T-helper 2 cell treated with Interferon-gamma antibody and Interleukin-4, amounts not matched to agents 5 μg/mL and 100 μg/mL, for 36 hours (primary cell): ENCODE measurements at regions not wholly inside any gene's neighbourhood (a gene's known extent, or its start where the extent isn't known, plus 50 kb on each side); places are given as distances from the start of the nearest gene placed in this dataset.

ENCODE experiments used
- DNase-seq: peaks from one replicate; pipeline ENCODE4 v3.0.0; 2021; ENCODE audit warnings: low spot score
- H3K27ac Mint-ChIP-seq: one replicate; pipeline ENCODE4 v1.8.0; 2021; ENCODE audit warnings: mild to moderate bottlenecking, mixed read lengths
- H3K27me3 Mint-ChIP-seq: one replicate; pipeline ENCODE4 v1.8.0; 2021; ENCODE audit warnings: low read depth, mixed read lengths
- H3K36me3 Mint-ChIP-seq: one replicate; pipeline ENCODE4 v1.8.0; 2021; ENCODE audit warnings: low read depth, mixed read lengths
- H3K4me1 Mint-ChIP-seq: one replicate; pipeline ENCODE4 v1.8.0; 2021; ENCODE audit warnings: low read depth, mixed read lengths
- H3K4me3 Mint-ChIP-seq: one replicate; pipeline ENCODE4 v1.8.0; 2022; ENCODE audit warnings: mild to moderate bottlenecking, moderate library complexity, mixed read lengths
- H3K9me3 Mint-ChIP-seq: one replicate; pipeline ENCODE4 v1.8.0; 2021; ENCODE audit warnings: mixed read lengths

DNA sequence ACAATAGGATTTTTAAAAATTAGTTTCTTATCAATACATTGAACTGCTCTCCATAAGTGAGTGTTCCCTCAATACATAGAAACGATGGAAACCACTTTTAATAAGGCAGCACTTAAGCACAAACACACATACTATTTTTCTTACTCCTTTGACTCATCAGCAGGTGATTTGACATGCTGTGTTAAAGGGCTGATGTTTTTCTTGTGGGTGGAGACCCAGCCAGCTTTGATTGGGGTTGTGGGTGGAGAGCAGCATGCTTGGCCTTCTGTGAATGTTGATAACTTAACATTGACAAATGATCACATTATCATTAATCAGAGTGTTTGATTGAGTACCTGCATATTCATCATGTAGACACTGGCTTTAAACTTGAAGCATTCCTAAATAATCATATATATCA, 223.0 kb upstream of the DPH6 start:
- Mint-ChIP-seq H3K4me3 (no peak overlapping the region), H3K9me3 (no peaks in the 10 kb centered on the region), H3K27ac (no peak overlapping the region), H3K36me3 (no peaks in the 10 kb centered on the region), H3K27me3 (no peaks in the 10 kb centered on the region), H3K4me1 (no peaks in the 10 kb centered on the region)
- DNase-seq, result no peak

- no peaks in the 10 kb centered on the region for H3K4me1 Mint-ChIP-seq
These were observed 223.7 kb upstream of the DPH6 start for GRCh38 chr15:35769656-35770055.

GRCh38 chr15:35771746-35772442, 225.9 kb upstream of the DPH6 start:
- DNase-seq, result no peak
- H3K27me3 Mint-ChIP-seq, result no peaks in the 10 kb centered on the region
- no peak overlapping the region for H3K4me3 Mint-ChIP-seq
- H3K4me1 Mint-ChIP-seq, result no peaks in the 10 kb centered on the region
- no peak overlapping the region for H3K27ac Mint-ChIP-seq
- H3K36me3 Mint-ChIP-seq, result no peaks in the 10 kb centered on the region
- no peaks in the 10 kb centered on the region for H3K9me3 Mint-ChIP-seq

More at GRCh38 chr15:35769656-35770055, 223.7 kb upstream of the DPH6 start:
- Mint-ChIP-seq H3K36me3 (no peaks in the 10 kb centered on the region), H3K9me3 (no peaks in the 10 kb centered on the region), H3K4me3 (no peak overlapping the region), H3K27ac (no peak overlapping the region), H3K27me3 (no peaks in the 10 kb centered on the region)
- DNase-seq, result no peak

DNA sequence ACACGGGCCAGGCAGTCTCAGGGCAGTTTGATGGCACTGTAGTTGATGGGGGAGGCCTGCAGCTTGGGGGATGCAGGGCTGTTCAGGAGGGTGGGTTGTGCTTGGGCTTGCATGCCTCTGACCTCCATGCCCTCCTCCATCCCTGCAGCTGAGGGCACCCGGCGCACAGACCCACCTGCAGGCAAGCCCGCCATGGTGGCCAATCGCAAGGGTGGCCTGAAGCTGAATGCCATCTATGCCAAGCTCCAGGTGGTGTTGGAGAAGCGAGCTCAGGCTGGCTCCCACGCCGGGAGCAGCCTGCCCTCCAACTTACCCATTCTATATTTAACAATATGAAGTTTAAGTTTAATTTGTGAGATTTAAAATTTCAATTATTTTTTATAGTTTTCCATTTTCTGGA, 228.7 kb upstream of the DPH6 start:
- no peak for DNase-seq
- Mint-ChIP-seq H3K9me3 (no peaks in the 10 kb centered on the region), H3K27ac (no peak overlapping the region), H3K4me3 (no peak overlapping the region), H3K4me1 (no peaks in the 10 kb centered on the region), H3K27me3 (no peaks in the 10 kb centered on the region), H3K36me3 (no peaks in the 10 kb centered on the region)

- H3K4me1 Mint-ChIP-seq, result no peaks in the 10 kb centered on the region
- H3K36me3 Mint-ChIP-seq, result no peaks in the 10 kb centered on the region
- no peak for DNase-seq
- H3K4me3 Mint-ChIP-seq, result no peak overlapping the region
- H3K9me3 Mint-ChIP-seq, result no peaks in the 10 kb centered on the region
- no peaks in the 10 kb centered on the region for H3K27me3 Mint-ChIP-seq
- no peak overlapping the region for H3K27ac Mint-ChIP-seq
These were observed 229.5 kb upstream of the DPH6 start for GRCh38 chr15:35775471-35775870.

DNA sequence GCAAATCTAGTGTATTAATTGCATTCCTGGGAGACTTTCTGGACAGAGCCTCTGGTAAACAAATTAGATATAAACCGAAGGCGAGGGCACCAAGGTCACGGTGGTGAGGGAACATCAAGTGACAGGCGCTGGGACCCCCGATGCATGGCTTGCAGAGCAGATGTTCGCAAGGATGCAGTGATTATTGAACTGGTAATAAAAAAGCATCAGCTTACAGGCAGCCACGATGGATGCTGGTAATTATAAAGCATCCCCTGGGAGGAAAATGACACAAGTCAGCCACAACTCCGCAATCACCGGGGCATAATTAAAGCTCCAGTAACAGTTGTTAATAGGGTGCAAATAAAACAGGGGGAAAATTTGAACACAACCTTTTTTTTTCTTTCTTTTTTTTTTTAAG, 231.1 kb upstream of the DPH6 start:
- Mint-ChIP-seq H3K27ac (no peak overlapping the region), H3K4me1 (no peaks in the 10 kb centered on the region), H3K36me3 (no peaks in the 10 kb centered on the region), H3K4me3 (no peak overlapping the region), H3K9me3 (no peaks in the 10 kb centered on the region), H3K27me3 (no peaks in the 10 kb centered on the region)
- no peak for DNase-seq

DNA sequence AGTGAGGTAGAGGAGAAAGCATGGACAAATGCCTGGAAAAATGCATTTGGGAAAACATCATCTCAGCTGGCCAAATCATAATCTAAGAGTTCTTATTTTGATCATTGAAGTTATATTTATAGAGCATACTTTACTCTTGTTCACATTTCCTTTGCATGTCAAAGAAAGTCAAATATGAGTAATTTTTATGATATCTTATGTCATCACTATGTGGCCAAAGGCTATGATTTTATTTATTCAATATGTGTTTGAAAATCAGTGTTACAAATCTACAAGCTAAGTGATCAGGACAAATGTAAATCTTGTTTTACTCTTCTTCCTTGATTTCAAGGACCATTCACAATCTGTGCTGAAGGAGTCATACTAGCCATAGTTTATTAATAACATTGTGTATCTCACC, 237.2 kb upstream of the DPH6 start:
- Mint-ChIP-seq H3K27me3 (no peaks in the 10 kb centered on the region), H3K27ac (no peak overlapping the region), H3K4me3 (no peak overlapping the region), H3K36me3 (no peaks in the 10 kb centered on the region), H3K4me1 (no peaks in the 10 kb centered on the region), H3K9me3 (no peaks in the 10 kb centered on the region)
- no peak for DNase-seq

DNA sequence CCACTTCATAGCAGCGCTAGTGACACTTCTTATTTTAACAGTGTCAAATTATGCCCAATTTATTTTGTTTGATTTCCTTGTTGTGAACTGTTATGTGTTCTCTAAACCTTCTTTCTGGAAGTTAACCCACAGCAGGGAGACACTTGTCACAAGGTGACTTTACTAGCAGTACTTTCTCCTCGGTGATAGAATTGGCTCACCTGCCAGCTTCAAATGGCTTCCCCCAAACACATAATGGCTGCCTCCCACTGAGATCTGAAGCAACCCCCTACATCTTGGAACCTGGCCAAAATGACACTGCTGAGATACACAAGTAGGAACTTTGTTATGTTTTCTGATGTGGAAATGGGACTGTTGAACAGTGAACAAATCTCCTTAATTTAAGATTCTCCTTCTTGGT, 238.8 kb upstream of the DPH6 start:
- Mint-ChIP-seq H3K4me3 (no peak overlapping the region), H3K4me1 (no peaks in the 10 kb centered on the region), H3K36me3 (no peaks in the 10 kb centered on the region), H3K27ac (no peak overlapping the region), H3K9me3 (no peaks in the 10 kb centered on the region), H3K27me3 (no peaks in the 10 kb centered on the region)
- DNase-seq, result no peak

DNA sequence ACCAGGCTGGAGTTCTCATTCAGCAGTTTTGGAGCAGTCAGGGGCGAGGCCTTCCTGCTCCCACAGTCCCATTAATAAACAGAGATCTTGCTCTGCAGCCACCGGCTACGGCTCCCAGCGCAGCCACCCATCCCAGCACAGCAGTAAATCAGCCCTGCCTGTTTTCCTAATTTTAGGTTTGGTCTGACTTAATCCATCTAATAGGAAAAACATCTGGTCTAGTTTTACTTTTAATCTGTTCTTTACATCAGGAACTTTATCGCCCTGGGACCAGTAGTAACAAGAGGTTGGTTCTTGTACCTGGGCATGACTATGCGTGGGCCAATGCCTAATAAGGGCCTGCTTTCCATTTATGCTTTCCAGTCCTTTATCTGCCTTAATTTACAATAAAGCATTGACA, 264.0 kb upstream of the DPH6 start:
- H3K36me3 Mint-ChIP-seq, result no peaks in the 10 kb centered on the region
- H3K27ac Mint-ChIP-seq, result no peak overlapping the region
- H3K9me3 Mint-ChIP-seq, result no peaks in the 10 kb centered on the region
- H3K4me1 Mint-ChIP-seq, result no peaks in the 10 kb centered on the region
- H3K27me3 Mint-ChIP-seq, result no peaks in the 10 kb centered on the region
- no peak for DNase-seq
- no peak overlapping the region for H3K4me3 Mint-ChIP-seq

GRCh38 chr15:35813573-35813972, 267.6 kb upstream of the DPH6 start:
- H3K9me3 Mint-ChIP-seq, result no peaks in the 10 kb centered on the region
- H3K36me3 Mint-ChIP-seq, result no peaks in the 10 kb centered on the region
- no peak overlapping the region for H3K4me3 Mint-ChIP-seq
- H3K4me1 Mint-ChIP-seq, result no peaks in the 10 kb centered on the region
- H3K27me3 Mint-ChIP-seq, result no peaks in the 10 kb centered on the region
- no peak for DNase-seq
- H3K27ac Mint-ChIP-seq, result no peak overlapping the region

- Mint-ChIP-seq H3K9me3 (no peaks in the 10 kb centered on the region), H3K4me1 (no peaks in the 10 kb centered on the region), H3K27me3 (no peaks in the 10 kb centered on the region), H3K4me3 (no peak overlapping the region), H3K27ac (no peak overlapping the region), H3K36me3 (no peaks in the 10 kb centered on the region)
- DNase-seq, result no peak
These were observed 272.9 kb upstream of the DPH6 start for GRCh38 chr15:35818846-35819245.

DNA sequence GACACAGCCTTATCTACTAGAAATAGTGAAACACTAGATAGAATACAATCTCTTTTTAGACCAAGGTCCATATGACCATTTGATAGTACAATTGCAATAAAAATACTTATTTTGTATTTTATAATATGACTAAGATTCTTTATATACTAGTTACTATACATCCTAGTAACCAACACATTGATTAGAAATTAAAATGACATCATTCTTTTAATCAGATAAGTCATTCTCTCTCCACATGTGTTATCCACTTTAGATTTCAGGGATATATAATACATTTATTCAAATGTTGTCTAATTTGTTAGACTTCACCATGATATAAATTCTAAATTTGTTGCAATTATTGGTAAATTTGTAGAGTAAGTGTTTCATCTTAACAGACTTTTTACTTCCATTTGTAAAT, 276.2 kb upstream of the DPH6 start:
- H3K27me3 Mint-ChIP-seq, result no peaks in the 10 kb centered on the region
- DNase-seq, result no peak
- H3K36me3 Mint-ChIP-seq, result no peaks in the 10 kb centered on the region
- H3K27ac Mint-ChIP-seq, result no peak overlapping the region
- no peaks in the 10 kb centered on the region for H3K9me3 Mint-ChIP-seq
- H3K4me3 Mint-ChIP-seq, result no peak overlapping the region
- no peaks in the 10 kb centered on the region for H3K4me1 Mint-ChIP-seq

DNA sequence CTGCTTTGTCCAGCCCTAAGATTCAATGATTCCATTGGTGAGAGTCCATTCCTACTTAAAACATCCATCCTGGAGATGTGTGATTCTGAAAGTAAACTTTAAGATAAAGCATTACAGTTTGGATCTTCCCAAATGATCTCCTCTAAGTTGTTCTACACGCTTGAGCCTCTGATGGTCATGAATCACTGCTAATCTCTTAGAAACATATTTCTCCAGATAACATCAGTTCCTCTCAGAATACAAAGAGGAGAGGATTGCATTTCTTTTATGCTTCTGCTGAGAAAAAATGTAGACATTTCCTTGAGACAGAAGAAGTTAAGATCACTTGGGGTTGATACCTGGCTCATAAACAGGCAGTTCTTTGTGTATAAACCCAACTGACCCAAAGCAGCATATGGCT, 281.2 kb upstream of the DPH6 start:
- Mint-ChIP-seq H3K27me3 (no peaks in the 10 kb centered on the region), H3K4me3 (no peak overlapping the region), H3K27ac (no peak overlapping the region), H3K4me1 (no peaks in the 10 kb centered on the region), H3K36me3 (no peaks in the 10 kb centered on the region), H3K9me3 (peaks cover 3% of the 10 kb centered on the region)
- DNase-seq, result no peak

DNA sequence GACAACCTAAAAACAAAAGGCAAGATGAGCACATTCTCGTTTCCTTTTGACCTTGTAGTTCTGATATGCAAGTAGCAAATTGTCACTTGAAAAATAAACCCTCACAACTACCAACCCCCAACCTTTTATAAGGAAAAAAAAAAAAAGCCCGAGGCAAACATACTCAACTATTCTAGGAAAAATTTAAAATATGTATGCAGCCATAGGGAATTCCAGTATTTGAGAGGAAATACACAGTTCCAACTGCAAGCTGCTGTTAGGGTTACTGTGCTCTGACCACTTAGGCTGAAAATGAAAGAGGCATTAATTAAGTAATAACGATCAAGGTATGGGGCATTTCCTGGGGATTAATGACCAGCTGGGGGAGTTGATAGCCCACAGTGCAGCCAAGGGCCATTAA, 281.9 kb upstream of the DPH6 start:
- H3K4me3 Mint-ChIP-seq, result no peak overlapping the region
- DNase-seq, result no peak
- peaks cover 3% of the 10 kb centered on the region for H3K9me3 Mint-ChIP-seq
- H3K36me3 Mint-ChIP-seq, result no peaks in the 10 kb centered on the region
- no peak overlapping the region for H3K27ac Mint-ChIP-seq
- H3K27me3 Mint-ChIP-seq, result no peaks in the 10 kb centered on the region
- H3K4me1 Mint-ChIP-seq, result no peaks in the 10 kb centered on the region

GRCh38 chr15:35833581-35833980, 287.6 kb upstream of the DPH6 start:
- H3K4me1 Mint-ChIP-seq, result no peaks in the 10 kb centered on the region
- H3K9me3 Mint-ChIP-seq, result peaks cover 3% of the 10 kb centered on the region
- no peak for DNase-seq
- no peak overlapping the region for H3K4me3 Mint-ChIP-seq
- H3K27ac Mint-ChIP-seq, result no peak overlapping the region
- H3K36me3 Mint-ChIP-seq, result no peaks in the 10 kb centered on the region
- no peaks in the 10 kb centered on the region for H3K27me3 Mint-ChIP-seq
